ENCODE measurements at regions not wholly inside any gene's neighbourhood (a gene's known extent, or its start where the extent isn't known, plus 50 kb on each side); places are given as distances from the start of the nearest gene placed in this dataset.

- Histone ChIP-seq H3K9me2 (replicated peaks; ENCODE audit: insufficient read depth, low read length) (no peaks in the 10 kb centered on the region), H3K79me2 (ENCODE audit: low read length) (no peaks in the 10 kb centered on the region), H3K27ac (ENCODE audit: low read length) (no peak overlapping the region), H3K27me3 (replicated peaks; ENCODE audit: insufficient read depth, low read length) (no peaks in the 10 kb centered on the region), H3K36me3 (replicated peaks; ENCODE audit: insufficient read depth, low read length) (no peaks in the 10 kb centered on the region), H3K4me2 (ENCODE audit: low read depth, low read length) (no peak overlapping the region), H2AFZ (ENCODE audit: low read length) (no peak overlapping the region), H4K20me1 (ENCODE audit: insufficient read depth, low read length) (no peaks in the 10 kb centered on the region), H3K9me3 (replicated peaks; ENCODE audit: insufficient read depth, low read length) (no peaks in the 10 kb centered on the region), H3F3A (ENCODE audit: insufficient read depth, low read length) (peaks cover 22% of the 10 kb centered on the region), H3K9ac (ENCODE audit: low read length) (no peak overlapping the region), H3K4me3 (ENCODE audit: low read length) (no peak overlapping the region), H3K4me1 (ENCODE audit: low read length) (peaks cover 24% of the 10 kb centered on the region)
- no peak for TF ChIP-seq EZH2phosphoT487 (IDR thresholded peaks at IDR 0.05; ENCODE audit: low read length)
- DNase-seq, result no peak
Measured at GRCh38 chr5:143505934-143506333, 102.4 kb upstream of the NR3C1 start.

GRCh38 chr5:143505354-143505753, 101.9 kb upstream of the NR3C1 start:
- no peaks in the 10 kb centered on the region for H3K9me2 ChIP-seq (replicated peaks; ENCODE audit: insufficient read depth, low read length)
- TF ChIP-seq CTCF (IDR thresholded peaks at IDR 0.05; ENCODE audit: low read length), result no peak
- no peak for TF ChIP-seq EZH2phosphoT487 (IDR thresholded peaks at IDR 0.05; ENCODE audit: low read length)
- TF ChIP-seq EZH2 (optimal IDR thresholded peaks at IDR 0.05; ENCODE audit: low read depth, low read length), result no peak
- H3K27me3 ChIP-seq (replicated peaks; ENCODE audit: insufficient read depth, low read length), result no peaks in the 10 kb centered on the region
- no peak overlapping the region for H3K4me2 ChIP-seq (ENCODE audit: low read depth, low read length)
- no peaks in the 10 kb centered on the region for H4K20me1 ChIP-seq (ENCODE audit: insufficient read depth, low read length)
- H3K4me3 ChIP-seq (ENCODE audit: low read length), result no peak overlapping the region
- H3K27ac ChIP-seq (ENCODE audit: low read length), result no peak overlapping the region
- no peak for DNase-seq
- no peaks in the 10 kb centered on the region for H3K9me3 ChIP-seq (replicated peaks; ENCODE audit: insufficient read depth, low read length)
- peaks cover 19% of the 10 kb centered on the region for H3K4me1 ChIP-seq (ENCODE audit: low read length)
- no peaks in the 10 kb centered on the region for H3K79me2 ChIP-seq (ENCODE audit: low read length)
- no peak overlapping the region for H3K9ac ChIP-seq (ENCODE audit: low read length)
- no peaks in the 10 kb centered on the region for H3K36me3 ChIP-seq (replicated peaks; ENCODE audit: insufficient read depth, low read length)
- peaks cover 16% of the 10 kb centered on the region for H3F3A ChIP-seq (ENCODE audit: insufficient read depth, low read length)
- no peak overlapping the region for H2AFZ ChIP-seq (ENCODE audit: low read length)

- H2AFZ ChIP-seq (ENCODE audit: low read length), result no peak overlapping the region
- H3K9ac ChIP-seq (ENCODE audit: low read length), result no peak overlapping the region
- no peaks in the 10 kb centered on the region for H3F3A ChIP-seq (ENCODE audit: insufficient read depth, low read length)
- no peak overlapping the region for H3K4me2 ChIP-seq (ENCODE audit: low read depth, low read length)
- DNase-seq, result no peak
- H3K4me1 ChIP-seq (ENCODE audit: low read length), result no peaks in the 10 kb centered on the region
- H3K4me3 ChIP-seq (ENCODE audit: low read length), result no peak overlapping the region
- no peaks in the 10 kb centered on the region for H4K20me1 ChIP-seq (ENCODE audit: insufficient read depth, low read length)
- H3K27me3 ChIP-seq (replicated peaks; ENCODE audit: insufficient read depth, low read length), result no peaks in the 10 kb centered on the region
- no peaks in the 10 kb centered on the region for H3K9me3 ChIP-seq (replicated peaks; ENCODE audit: insufficient read depth, low read length)
- H3K79me2 ChIP-seq (ENCODE audit: low read length), result no peaks in the 10 kb centered on the region
- TF ChIP-seq EZH2phosphoT487 (IDR thresholded peaks at IDR 0.05; ENCODE audit: low read length), result no peak
- no peak for TF ChIP-seq EZH2 (optimal IDR thresholded peaks at IDR 0.05; ENCODE audit: low read depth, low read length)
- no peak for TF ChIP-seq CTCF (IDR thresholded peaks at IDR 0.05; ENCODE audit: low read length)
- H3K9me2 ChIP-seq (replicated peaks; ENCODE audit: insufficient read depth, low read length), result no peaks in the 10 kb centered on the region
- no peak overlapping the region for H3K27ac ChIP-seq (ENCODE audit: low read length)
- H3K36me3 ChIP-seq (replicated peaks; ENCODE audit: insufficient read depth, low read length), result no peaks in the 10 kb centered on the region
Measured at GRCh38 chr5:143501310-143502044, 98.0 kb upstream of the NR3C1 start.

GRCh38 chr5:143499480-143500114, 96.1 kb upstream of the NR3C1 start:
- no peak overlapping the region for H3K9ac ChIP-seq (ENCODE audit: low read length)
- H3K4me1 ChIP-seq (ENCODE audit: low read length), result no peaks in the 10 kb centered on the region
- H2AFZ ChIP-seq (ENCODE audit: low read length), result no peak overlapping the region
- H3K9me2 ChIP-seq (replicated peaks; ENCODE audit: insufficient read depth, low read length), result no peaks in the 10 kb centered on the region
- H3K9me3 ChIP-seq (replicated peaks; ENCODE audit: insufficient read depth, low read length), result no peaks in the 10 kb centered on the region
- no peak overlapping the region for H3K27ac ChIP-seq (ENCODE audit: low read length)
- H3K4me3 ChIP-seq (ENCODE audit: low read length), result no peak overlapping the region
- H3K27me3 ChIP-seq (replicated peaks; ENCODE audit: insufficient read depth, low read length), result no peaks in the 10 kb centered on the region
- no peaks in the 10 kb centered on the region for H3K36me3 ChIP-seq (replicated peaks; ENCODE audit: insufficient read depth, low read length)
- TF ChIP-seq EZH2 (optimal IDR thresholded peaks at IDR 0.05; ENCODE audit: low read depth, low read length) (no peak), EZH2phosphoT487 (IDR thresholded peaks at IDR 0.05; ENCODE audit: low read length) (no peak), CTCF (IDR thresholded peaks at IDR 0.05; ENCODE audit: low read length) (no peak)
- no peaks in the 10 kb centered on the region for H3F3A ChIP-seq (ENCODE audit: insufficient read depth, low read length)
- DNase-seq, result no peak
- H4K20me1 ChIP-seq (ENCODE audit: insufficient read depth, low read length), result no peaks in the 10 kb centered on the region
- H3K4me2 ChIP-seq (ENCODE audit: low read depth, low read length), result no peak overlapping the region
- H3K79me2 ChIP-seq (ENCODE audit: low read length), result no peaks in the 10 kb centered on the region

Data from MM.1S (cell line).